LNCaP clone FGC (cell line): ENCODE measurements at regions not wholly inside any gene's neighbourhood (a gene's known extent, or its start where the extent isn't known, plus 50 kb on each side); places are given as distances from the start of the nearest gene placed in this dataset.

ENCODE experiments used
- DNase-seq: peaks from one replicate; pipeline ENCODE4 v3.0.0-alpha.2; 2011; ENCODE audit warnings: low read depth
- H3K4me3 ChIP-seq: 2 replicates; pipeline ENCODE4 v1.5.1; 2011; ENCODE audit warnings: mild to moderate bottlenecking, low read depth, low read length, control low read depth
- CTCF ChIP-seq: IDR thresholded peaks from 2 replicates; pipeline ENCODE4 v1.5.1; 2012; ENCODE audit warnings: mild to moderate bottlenecking; ENCODE audit not compliant: control insufficient read depth, insufficient read depth; ENCODE audit errors: extremely low read depth

GRCh38 chr15:46713045-46713444 is 1004.3 kb upstream of the SEMA6D start:
- no peak for DNase-seq
- H3K4me3 ChIP-seq, result no peak overlapping the region

GRCh38 chr15:46714950-46715349 is 1002.4 kb upstream of the SEMA6D start:
- H3K4me3 ChIP-seq, result no peak overlapping the region
- no peak for DNase-seq
- no peak for TF ChIP-seq CTCF

More at GRCh38 chr15:46713045-46713444, 1004.3 kb upstream of the SEMA6D start:
- TF ChIP-seq CTCF, result no peak

- DNase-seq, result no peak
- no peak overlapping the region for H3K4me3 ChIP-seq
- no peak for TF ChIP-seq CTCF
These were observed 994.0 kb upstream of the SEMA6D start for GRCh38 chr15:46723308-46723707.

- TF ChIP-seq CTCF, result no peak
- no peak overlapping the region for H3K4me3 ChIP-seq
- no peak for DNase-seq
These were observed 985.2 kb upstream of the SEMA6D start for GRCh38 chr15:46732060-46732459.

- TF ChIP-seq CTCF, result no peak
- H3K4me3 ChIP-seq, result no peak overlapping the region
- no peak for DNase-seq
These were observed 982.2 kb upstream of the SEMA6D start for GRCh38 chr15:46735115-46735514.

- no peak for TF ChIP-seq CTCF
- H3K4me3 ChIP-seq, result no peak overlapping the region
- DNase-seq, result no peak
These were observed 966.0 kb upstream of the SEMA6D start for GRCh38 chr15:46751303-46751702.

- no peak for DNase-seq
- no peak overlapping the region for H3K4me3 ChIP-seq
- no peak for TF ChIP-seq CTCF
These were observed 963.4 kb upstream of the SEMA6D start for GRCh38 chr15:46753946-46754345.
